Keratinocyte (primary cell): ENCODE measurements at regions not wholly inside any gene's neighbourhood (a gene's known extent, or its start where the extent isn't known, plus 50 kb on each side); places are given as distances from the start of the nearest gene placed in this dataset.
"Not testable (repeated sequence)": the region's sequence is repeated elsewhere in the genome, so short reads cannot be mapped to it uniquely, and the experiment has no call there.

ENCODE experiments used
- DNase-seq: peaks from one replicate; pipeline ENCODE4 v3.0.0-alpha.2; 2011; ENCODE audit warnings: low read depth, missing footprints, low spot score
- FAIRE-seq: peaks from 2 replicates; lab custom pipeline; 2011; peaks lifted over from hg19 to GRCh38; lab: Jason Lieb, UNC
- H2AFZ ChIP-seq: 2 replicates; pipeline ENCODE4 v1.6.0; 2012; ENCODE audit warnings: low read length, control low read depth, inconsistent platforms; ENCODE audit not compliant: control insufficient read depth
- H3K27ac ChIP-seq: 2 replicates; pipeline ENCODE4 v1.5.1; 2011; ENCODE audit warnings: low read length; ENCODE audit not compliant: control insufficient read depth, insufficient read depth
- H3K27me3 ChIP-seq: 3 replicates; pipeline ENCODE4 v1.6.0; 2011; ENCODE audit warnings: low read length; ENCODE audit not compliant: control insufficient read depth, insufficient read depth; ENCODE audit errors: extremely low read depth
- H3K36me3 ChIP-seq, 2 experiments: 2 replicates in 1 of 2; 3 replicates in 1 of 2; pipeline ENCODE4 v1.5.1; 2011; ENCODE audit warnings: low read length in 2 of 2, mild to moderate bottlenecking in 1 of 2; ENCODE audit not compliant: control insufficient read depth in 2 of 2, insufficient read depth in 2 of 2; ENCODE audit errors: extremely low read depth in 1 of 2
- H3K4me1 ChIP-seq: 3 replicates; pipeline ENCODE4 v1.5.1; 2011; ENCODE audit warnings: low read length; ENCODE audit not compliant: control insufficient read depth, insufficient read depth; ENCODE audit errors: extremely low read depth
- H3K4me2 ChIP-seq: 3 replicates; pipeline ENCODE4 v1.6.0; 2011; ENCODE audit warnings: low read depth, low read length; ENCODE audit not compliant: control insufficient read depth, insufficient read depth; ENCODE audit errors: extremely low read depth
- H3K4me3 ChIP-seq, 3 experiments: fragments of 200-600 bp in 1 of 3; sonication (generic) in 1 of 3; 2 replicates in 2 of 3; 3 replicates in 1 of 3; pipeline ENCODE4 v1.5.1; 2011 to 2016; ENCODE audit warnings: low read length in 3 of 3, mild to moderate bottlenecking in 3 of 3, control low read depth in 2 of 3, inconsistent platforms in 1 of 3, low read depth in 1 of 3, mixed read lengths in 1 of 3, mixed run types in 1 of 3, moderate library complexity in 1 of 3; ENCODE audit not compliant: control insufficient read depth in 2 of 3, insufficient read depth in 2 of 3; ENCODE audit errors: extremely low read depth in 1 of 3
- H3K79me2 ChIP-seq: 2 replicates; pipeline ENCODE4 v1.6.0; 2012; ENCODE audit warnings: low read length; ENCODE audit not compliant: control insufficient read depth, insufficient read depth
- H3K9ac ChIP-seq: 3 replicates; pipeline ENCODE4 v1.6.0; 2011; ENCODE audit warnings: low read length; ENCODE audit not compliant: control insufficient read depth, insufficient read depth; ENCODE audit errors: extremely low read depth
- H3K9me1 ChIP-seq: 3 replicates; pipeline ENCODE4 v1.6.0; 2011; ENCODE audit warnings: low read length; ENCODE audit not compliant: control insufficient read depth, insufficient read depth; ENCODE audit errors: extremely low read depth
- H3K9me3 ChIP-seq: 2 replicates; pipeline ENCODE4 v1.5.1; 2012; ENCODE audit warnings: low read depth, low read length; ENCODE audit not compliant: control insufficient read depth
- H4K20me1 ChIP-seq: 3 replicates; pipeline ENCODE4 v1.6.0; 2011; ENCODE audit warnings: low read length; ENCODE audit not compliant: control insufficient read depth, insufficient read depth; ENCODE audit errors: extremely low read depth
- CTCF ChIP-seq, 3 experiments: IDR thresholded peaks in 1 of 3; conservative IDR thresholded peaks in 1 of 3; optimal IDR thresholded peaks in 1 of 3; 2 replicates in 2 of 3; 3 replicates in 1 of 3; pipeline versions ENCODE3 to v1.5.1; 2011; ENCODE audit warnings: low read length in 3 of 3, mild to moderate bottlenecking in 3 of 3, moderate library complexity in 2 of 3, control low read depth in 1 of 3, inconsistent platforms in 1 of 3; ENCODE audit not compliant: insufficient read depth in 2 of 3; ENCODE audit errors: extremely low read depth in 1 of 3
- EZH2 ChIP-seq: IDR thresholded peaks from one replicate; pipeline ENCODE4 v1.6.1; 2012; ENCODE audit warnings: inconsistent platforms, mild to moderate bottlenecking, low read length, moderate library complexity
- dilution Hi-C: fragments of 300-500 bp; cut with MboI; formaldehyde crosslinking; loops from one replicate; pipeline ENCODE4 v1.7.0; 2020; ENCODE audit warnings: low sequenced_read_pairs; ENCODE audit not compliant: extremely low pct_ligation_motif_present

GRCh38 chr12:17015501-17015900 lies 409.5 kb upstream of the LMO3 start:
- Histone ChIP-seq H3K27me3 (no peaks in the 10 kb centered on the region), H3K4me2 (no peak overlapping the region), H3K4me1 (peaks cover 13% of the 10 kb centered on the region), H3K9ac (no peak overlapping the region), H3K9me1 (no peaks in the 10 kb centered on the region), H3K36me3 (no peaks in the 10 kb centered on the region), H4K20me1 (no peaks in the 10 kb centered on the region), H3K27ac (no peak overlapping the region), H2AFZ (no peak overlapping the region), H3K4me3 (no peak overlapping the region), H3K79me2 (no peaks in the 10 kb centered on the region), H3K9me3 (no peaks in the 10 kb centered on the region)
- FAIRE-seq (no peak), DNase-seq (no peak)
- TF ChIP-seq CTCF (optimal IDR thresholded peaks at IDR 0.05 in 1 of 3, IDR thresholded peaks at IDR 0.05 in 1 of 3, conservative IDR thresholded peaks at IDR 0.05 in 1 of 3; ENCODE audit: extremely low read depth in 1 of 3, insufficient read depth in 2 of 3, low read length in 3 of 3) (no peak), EZH2 (no peak)
- dilution Hi-C loops: no loop called here

DNA sequence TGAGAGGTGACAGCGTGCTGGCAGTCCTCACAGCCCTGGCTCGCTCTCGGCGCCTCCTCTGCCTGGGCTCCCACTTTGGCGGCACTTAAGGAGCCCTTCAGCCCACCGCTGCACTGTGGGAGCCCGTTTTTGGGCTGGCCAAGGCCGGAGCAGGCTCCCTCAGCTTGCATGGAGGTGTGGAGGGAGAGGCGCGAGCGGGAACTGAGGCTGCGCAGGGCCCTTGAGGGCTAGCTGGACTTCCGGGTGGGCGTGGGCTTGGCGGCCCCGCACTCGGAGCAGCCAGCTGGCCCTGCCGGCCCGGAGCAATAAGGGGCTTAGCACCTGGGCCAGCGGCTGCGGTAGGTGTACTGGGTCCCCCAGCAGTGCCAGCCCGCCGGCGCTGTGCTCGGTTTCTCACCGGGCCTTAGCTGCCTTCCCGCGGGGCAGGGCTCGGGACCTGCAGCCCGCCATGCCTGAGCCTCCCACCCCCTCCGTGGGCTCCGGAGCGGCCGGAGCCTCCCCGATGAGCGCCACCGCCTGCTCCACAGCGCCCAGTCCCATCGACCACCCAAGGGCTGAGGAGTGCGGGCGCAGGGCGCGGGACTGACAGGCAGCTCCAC lies 401.6 kb upstream of the LMO3 start:
- H3K79me2 ChIP-seq, H3K4me1 ChIP-seq, H3K4me3 ChIP-seq, FAIRE-seq, dilution Hi-C loops, H3K36me3 ChIP-seq, H3K9me1 ChIP-seq, H3K27me3 ChIP-seq, DNase-seq, H2AFZ ChIP-seq, H3K9ac ChIP-seq, H3K9me3 ChIP-seq, H3K27ac ChIP-seq, H4K20me1 ChIP-seq, H3K4me2 ChIP-seq: not testable (repeated sequence)

GRCh38 chr12:16998538-16998937 lies 392.6 kb upstream of the LMO3 start:
- DNase-seq, H3K4me1 ChIP-seq, H3K79me2 ChIP-seq, dilution Hi-C loops, H3K4me3 ChIP-seq, FAIRE-seq, H3K9me3 ChIP-seq, H3K27ac ChIP-seq, H3K27me3 ChIP-seq, H4K20me1 ChIP-seq, H2AFZ ChIP-seq, H3K4me2 ChIP-seq, H3K9me1 ChIP-seq, H3K9ac ChIP-seq, H3K36me3 ChIP-seq: not testable (repeated sequence)
